HCT116 (cell line): ENCODE measurements at regions not wholly inside any gene's neighbourhood (a gene's known extent, or its start where the extent isn't known, plus 50 kb on each side); places are given as distances from the start of the nearest gene placed in this dataset.

ENCODE experiments used
- ATAC-seq: fragments of 200-7000 bp; cut with Tn5 transposase; 2 replicates; pipeline ENCODE4 v1.9.1; 2020; ENCODE audit warnings: mild to moderate bottlenecking, moderate library complexity
- BruUV-seq: library from RNA; stranded (reverse); fragments of 400-500 nt; replicated peaks from 2 replicates; lab custom pipeline; 2021; lab: Mats Ljungman, UMichigan
- CTCF ChIA-PET: fragments of 300-600 bp; sonication (Branson Sonifier 250); formaldehyde crosslinking; loops from one replicate; lab custom pipeline; 2021; ENCODE audit warnings: antibody characterized with exemption; lab: Charles Lee
- POLR2A ChIA-PET: fragments of 300-600, 350-600 bp; sonication (Branson Sonifier 250); formaldehyde crosslinking; loops from one replicate; lab custom pipeline; 2021; ENCODE audit warnings: antibody characterized with exemption; lab: Charles Lee
- RAD21 ChIA-PET, 2 experiments: fragments of 300-600 bp; sonication (Branson Sonifier 250); formaldehyde crosslinking; loops; one replicate each; lab custom pipeline; 2023; ENCODE audit warnings: low total read pairs in 2 of 2; ENCODE audit not compliant: uncharacterized antibody in 2 of 2, unreplicated experiment in 2 of 2, low non-redundant PET in 1 of 2; lab: Charles Lee
- DNase-seq: peaks from one replicate; pipeline ENCODE4 v3.0.0-alpha.2; 2010; ENCODE audit warnings: low read depth, low spot score
- H2AFZ ChIP-seq: fragments of 200-600 bp; shearing (Covaris generic), sonication (generic); 2 replicates; pipeline ENCODE4 v1.6.1; 2017; ENCODE audit warnings: low read depth, mixed run types, mixed read lengths, antibody characterized with exemption, low read length; ENCODE audit not compliant: poor library complexity, severe bottlenecking
- H3K27ac ChIP-seq: 2 replicates; pipeline ENCODE4 v1.5.1; 2012; ENCODE audit warnings: low read depth, low read length
- H3K27me3 ChIP-seq: fragments of 200-600 bp; sonication (generic); 2 replicates; pipeline ENCODE4 v1.6.1; 2016; ENCODE audit warnings: mixed run types, low read length, mixed read lengths; ENCODE audit not compliant: insufficient read depth
- H3K36me3 ChIP-seq, 2 experiments: fragments of 200-500 bp in 1 of 2; fragments of 200-600 bp in 1 of 2; sonication (Bioruptor generic) in 1 of 2; sonication (generic) in 1 of 2; 2 replicates each; pipeline versions ENCODE4 v1.5.1 to v1.6.1; 2014 to 2016; ENCODE audit warnings: low read length in 2 of 2, inconsistent platforms in 1 of 2, mixed read lengths in 1 of 2, mixed run types in 1 of 2; ENCODE audit not compliant: insufficient read depth in 2 of 2, control insufficient read depth in 1 of 2
- H3K4me1 ChIP-seq, 2 experiments: fragments of 200-600 bp in 1 of 2; sonication (generic) in 1 of 2; 2 replicates each; pipeline versions ENCODE4 v1.5.1 to v1.6.1; 2012 to 2017; ENCODE audit warnings: low read length in 2 of 2, inconsistent platforms in 1 of 2, mild to moderate bottlenecking in 1 of 2, mixed read lengths in 1 of 2, mixed run types in 1 of 2, moderate library complexity in 1 of 2; ENCODE audit not compliant: insufficient read depth in 2 of 2, control insufficient read depth in 1 of 2
- H3K4me2 ChIP-seq: fragments of 200-600 bp; sonication (generic); 2 replicates; pipeline ENCODE4 v1.6.1; 2017; ENCODE audit warnings: mixed run types, low read length, mixed read lengths
- H3K4me3 ChIP-seq, 2 experiments: fragments of 200-600 bp in 1 of 2; sonication (generic) in 1 of 2; replicated peaks in 1 of 2; 2 replicates each; pipeline ENCODE4 v1.5.1; 2011 to 2016; ENCODE audit warnings: low read length in 2 of 2, control low read depth in 1 of 2, low read depth in 1 of 2, mild to moderate bottlenecking in 1 of 2, mixed read lengths in 1 of 2, mixed run types in 1 of 2
- H3K79me2 ChIP-seq: fragments of 200-600 bp; sonication (generic); 2 replicates; pipeline ENCODE4 v1.6.1; 2017; ENCODE audit warnings: mild to moderate bottlenecking, mixed run types, low read length, moderate library complexity, mixed read lengths; ENCODE audit not compliant: insufficient read depth
- H3K9ac ChIP-seq: fragments of 200-600 bp; sonication (generic); 2 replicates; pipeline ENCODE4 v1.6.1; 2016; ENCODE audit warnings: low read length, mixed read lengths
- H3K9me2 ChIP-seq: fragments of 200-600 bp; sonication (generic), shearing (Covaris generic); 2 replicates; pipeline ENCODE4 v1.6.1; 2017; ENCODE audit warnings: mixed run types, mild to moderate bottlenecking, moderate library complexity; ENCODE audit not compliant: insufficient read depth
- H3K9me3 ChIP-seq, 2 experiments: fragments of 200-500 bp in 1 of 2; fragments of 200-600 bp in 1 of 2; sonication (Bioruptor generic) in 1 of 2; sonication (generic) in 1 of 2; 2 replicates each; pipeline ENCODE4 v1.6.1; 2014 to 2017; ENCODE audit warnings: low read length in 2 of 2, mixed read lengths in 2 of 2, inconsistent platforms in 1 of 2, low read depth in 1 of 2, mild to moderate bottlenecking in 1 of 2, mixed run types in 1 of 2, moderate library complexity in 1 of 2; ENCODE audit not compliant: control insufficient read depth in 1 of 2, insufficient read depth in 1 of 2
- H4K20me1 ChIP-seq: fragments of 200-600 bp; sonication (generic), shearing (Covaris generic); 2 replicates; pipeline ENCODE4 v1.6.1; 2017; ENCODE audit warnings: mixed run types, mild to moderate bottlenecking, moderate library complexity; ENCODE audit not compliant: insufficient read depth
- CBX3 ChIP-seq: IDR thresholded peaks from 2 replicates; pipeline ENCODE4 v1.6.1; 2012; ENCODE audit warnings: low read depth
- CEBPB ChIP-seq: IDR thresholded peaks from 2 replicates; pipeline ENCODE4 v1.6.1; 2012; ENCODE audit warnings: low read depth
- ELF1 ChIP-seq: IDR thresholded peaks from 2 replicates; pipeline ENCODE4 v1.6.1; 2012; ENCODE audit warnings: low read depth, borderline replicate concordance
- EZH2 ChIP-seq: fragments of 200-600 bp; sonication (generic); IDR thresholded peaks from 2 replicates; pipeline ENCODE4 v1.6.1; 2017; ENCODE audit warnings: antibody characterized with exemption, mixed run types
- EZH2phosphoT487 ChIP-seq: fragments of 200-600 bp; IDR thresholded peaks from 2 replicates; pipeline ENCODE4 v1.6.1; 2018; ENCODE audit warnings: antibody characterized with exemption, borderline replicate concordance
- FOSL1 ChIP-seq: IDR thresholded peaks from 2 replicates; pipeline ENCODE4 v1.6.1; 2012; ENCODE audit warnings: low read depth
- JUND ChIP-seq: IDR thresholded peaks from 2 replicates; pipeline ENCODE4 v1.6.1; 2012
- POLR2AphosphoS5 ChIP-seq: IDR thresholded peaks from 2 replicates; pipeline ENCODE4 v1.6.1; 2011; ENCODE audit warnings: mild to moderate bottlenecking, low read depth, low read length, moderate library complexity
- RAD21 ChIP-seq: IDR thresholded peaks from 2 replicates; pipeline ENCODE4 v1.6.1; 2012; ENCODE audit warnings: low read depth, mild to moderate bottlenecking
- REST ChIP-seq: IDR thresholded peaks from 2 replicates; pipeline ENCODE4 v1.6.1; 2012; ENCODE audit warnings: low read depth
- SIN3A ChIP-seq: IDR thresholded peaks from 2 replicates; pipeline ENCODE4 v1.6.1; 2012; ENCODE audit warnings: low read depth
- SP1 ChIP-seq: IDR thresholded peaks from 2 replicates; pipeline ENCODE4 v1.6.1; 2012; ENCODE audit warnings: low read depth
- TCF7L2 ChIP-seq: IDR thresholded peaks from 2 replicates; pipeline ENCODE4 v1.7.0; 2011; ENCODE audit warnings: borderline replicate concordance, inconsistent platforms; ENCODE audit not compliant: insufficient read depth, insufficient read length; ENCODE audit errors: extremely low read depth
- YY1 ChIP-seq: IDR thresholded peaks from 2 replicates; pipeline ENCODE4 v1.6.1; 2011; ENCODE audit warnings: low read length, low read depth, moderate library complexity, mild to moderate bottlenecking; ENCODE audit not compliant: insufficient replicate concordance; ENCODE audit errors: extremely low read depth
- ZBTB33 ChIP-seq: IDR thresholded peaks from 2 replicates; pipeline ENCODE4 v1.6.1; 2011; ENCODE audit warnings: mild to moderate bottlenecking, low read length, moderate library complexity; ENCODE audit not compliant: insufficient replicate concordance; ENCODE audit errors: extremely low read depth
- intact Hi-C: fragments of 100-400 bp; cut with micrococcal nuclease; formaldehyde crosslinking; loops from 2 replicates; pipeline ENCODE4 v1.10.0; 2022
- TF ChIP-seq, protein P1 (sequence below), 3 experiments: fragments of 200-600 bp in 1 of 3; sonication (generic) in 1 of 3; IDR thresholded peaks in 2 of 3; conservative IDR thresholded peaks in 1 of 3; 2 replicates each; pipeline ENCODE4 v1.5.1; 2012 to 2017; ENCODE audit warnings: low read depth in 2 of 3, low read length in 2 of 3, antibody characterized with exemption in 1 of 3, borderline replicate concordance in 1 of 3, control low read depth in 1 of 3, mild to moderate bottlenecking in 1 of 3, mixed read lengths in 1 of 3, mixed run types in 1 of 3, moderate library complexity in 1 of 3; ENCODE audit not compliant: insufficient read depth in 1 of 3

DNA sequence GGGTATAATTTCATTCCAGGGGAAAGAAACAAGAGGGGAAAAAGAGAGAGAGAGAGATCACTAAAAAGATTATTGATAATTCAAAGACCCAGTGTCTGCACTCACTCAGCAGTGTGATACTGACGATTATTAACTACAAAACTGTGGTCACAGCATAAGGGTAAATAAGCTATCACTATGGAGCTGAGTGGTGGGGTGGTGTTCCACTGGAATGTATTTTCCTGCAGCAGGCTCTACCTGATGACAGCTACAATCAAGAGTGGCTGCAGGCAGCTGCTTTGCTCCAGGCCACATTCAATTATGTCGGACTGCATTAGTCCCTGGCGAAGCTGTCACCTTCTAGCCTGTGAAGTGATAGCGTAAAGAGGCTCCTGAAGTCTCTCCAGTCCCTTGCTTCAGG, 122.2 kb upstream of the TFAP2D start:
- Histone ChIP-seq H4K20me1 (no peaks in the 10 kb centered on the region), H3K27me3 (no peaks in the 10 kb centered on the region), H3K27ac (no peak overlapping the region), H3K79me2 (no peaks in the 10 kb centered on the region), H2AFZ (no peak overlapping the region), H3K36me3 (no peaks in the 10 kb centered on the region), H3K4me2 (no peak overlapping the region), H3K4me3 (no peak overlapping the region), H3K9me2 (no peaks in the 10 kb centered on the region), H3K9ac (no peak overlapping the region), H3K9me3 (peaks cover 9 to 15% of the 10 kb centered on the region in 2 experiments; a peak in 2 of 4 replicates), H3K4me1 (no peaks in the 10 kb centered on the region)
- TF ChIP-seq FOSL1: no peak
- no peak for TF ChIP-seq JUND
- TF ChIP-seq EZH2phosphoT487: no peak
- TF ChIP-seq YY1: no peak
- TF ChIP-seq SIN3A: no peak
- TF ChIP-seq TCF7L2: no peak
- TF ChIP-seq SP1: no peak
- no peak for TF ChIP-seq CEBPB
- TF ChIP-seq POLR2AphosphoS5: no peak
- TF ChIP-seq CBX3: no peak
- TF ChIP-seq EZH2: no peak
- TF ChIP-seq, protein P1, sequence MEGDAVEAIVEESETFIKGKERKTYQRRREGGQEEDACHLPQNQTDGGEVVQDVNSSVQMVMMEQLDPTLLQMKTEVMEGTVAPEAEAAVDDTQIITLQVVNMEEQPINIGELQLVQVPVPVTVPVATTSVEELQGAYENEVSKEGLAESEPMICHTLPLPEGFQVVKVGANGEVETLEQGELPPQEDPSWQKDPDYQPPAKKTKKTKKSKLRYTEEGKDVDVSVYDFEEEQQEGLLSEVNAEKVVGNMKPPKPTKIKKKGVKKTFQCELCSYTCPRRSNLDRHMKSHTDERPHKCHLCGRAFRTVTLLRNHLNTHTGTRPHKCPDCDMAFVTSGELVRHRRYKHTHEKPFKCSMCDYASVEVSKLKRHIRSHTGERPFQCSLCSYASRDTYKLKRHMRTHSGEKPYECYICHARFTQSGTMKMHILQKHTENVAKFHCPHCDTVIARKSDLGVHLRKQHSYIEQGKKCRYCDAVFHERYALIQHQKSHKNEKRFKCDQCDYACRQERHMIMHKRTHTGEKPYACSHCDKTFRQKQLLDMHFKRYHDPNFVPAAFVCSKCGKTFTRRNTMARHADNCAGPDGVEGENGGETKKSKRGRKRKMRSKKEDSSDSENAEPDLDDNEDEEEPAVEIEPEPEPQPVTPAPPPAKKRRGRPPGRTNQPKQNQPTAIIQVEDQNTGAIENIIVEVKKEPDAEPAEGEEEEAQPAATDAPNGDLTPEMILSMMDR (IDR thresholded peaks at IDR 0.05 in 2 of 3, conservative IDR thresholded peaks at IDR 0.05 in 1 of 3; ENCODE audit: borderline replicate concordance in 1 of 3, insufficient read depth in 1 of 3, low read depth in 2 of 3, low read length in 2 of 3): no peak
- no peak for TF ChIP-seq RAD21
- no peak for TF ChIP-seq REST
- TF ChIP-seq ELF1: no peak
- no peak for TF ChIP-seq ZBTB33
- DNase-seq (no peak), ATAC-seq (no peak)
- BruUV-seq: no TSS peak
- RAD21 ChIA-PET: no interaction called here
- POLR2A ChIA-PET: no interaction called here
- intact Hi-C loops: no loop called here
- CTCF ChIA-PET: no interaction called here
